ENCODE measurements at regions not wholly inside any gene's neighbourhood (a gene's known extent, or its start where the extent isn't known, plus 50 kb on each side); places are given as distances from the start of the nearest gene placed in this dataset.

- H3K36me3 Mint-ChIP-seq (ENCODE audit: low read depth) = no peaks in the 10 kb centered on the region
- no peaks in the 10 kb centered on the region for H3K4me1 Mint-ChIP-seq (ENCODE audit: low read depth)
- H3K9me3 Mint-ChIP-seq = no peaks in the 10 kb centered on the region
- intact Hi-C loops (cut with micrococcal nuclease) = no loop called here
- H3K4me3 Mint-ChIP-seq (ENCODE audit: low read depth) = no peak overlapping the region
- no peaks in the 10 kb centered on the region for H3K27me3 Mint-ChIP-seq (ENCODE audit: low read depth)
- DNase-seq (ENCODE audit: low spot score) = no peak
- H3K27ac Mint-ChIP-seq = no peak overlapping the region
Observed at GRCh38 chr21:28344985-28345384, 647.7 kb downstream of the LTN1 start.

- H3K4me3 Mint-ChIP-seq (ENCODE audit: low read depth) = no peak overlapping the region
- H3K9me3 Mint-ChIP-seq = no peaks in the 10 kb centered on the region
- intact Hi-C loops (cut with micrococcal nuclease) = no loop called here
- H3K36me3 Mint-ChIP-seq (ENCODE audit: low read depth) = no peaks in the 10 kb centered on the region
- DNase-seq (ENCODE audit: low spot score) = no peak
- no peak overlapping the region for H3K27ac Mint-ChIP-seq
- no peaks in the 10 kb centered on the region for H3K27me3 Mint-ChIP-seq (ENCODE audit: low read depth)
- no peaks in the 10 kb centered on the region for H3K4me1 Mint-ChIP-seq (ENCODE audit: low read depth)
Observed at GRCh38 chr21:28342212-28342810, 650.4 kb downstream of the LTN1 start.

- DNase-seq (ENCODE audit: low spot score) = no peak
- Mint-ChIP-seq H3K27me3 (ENCODE audit: low read depth) (no peaks in the 10 kb centered on the region), H3K36me3 (ENCODE audit: low read depth) (no peaks in the 10 kb centered on the region), H3K27ac (no peak overlapping the region), H3K9me3 (no peaks in the 10 kb centered on the region), H3K4me3 (ENCODE audit: low read depth) (no peak overlapping the region), H3K4me1 (ENCODE audit: low read depth) (no peaks in the 10 kb centered on the region)
- intact Hi-C loops (cut with micrococcal nuclease) = no loop called here
Observed at GRCh38 chr21:28339403-28339802, 653.3 kb downstream of the LTN1 start.

GRCh38 chr21:28338701-28339305 lies 653.9 kb downstream of the LTN1 start:
- intact Hi-C loops (cut with micrococcal nuclease) = no loop called here
- H3K9me3 Mint-ChIP-seq = no peaks in the 10 kb centered on the region
- H3K27me3 Mint-ChIP-seq (ENCODE audit: low read depth) = no peaks in the 10 kb centered on the region
- H3K4me1 Mint-ChIP-seq (ENCODE audit: low read depth) = no peaks in the 10 kb centered on the region
- H3K27ac Mint-ChIP-seq = no peak overlapping the region
- no peaks in the 10 kb centered on the region for H3K36me3 Mint-ChIP-seq (ENCODE audit: low read depth)
- no peak for DNase-seq (ENCODE audit: low spot score)
- H3K4me3 Mint-ChIP-seq (ENCODE audit: low read depth) = no peak overlapping the region

GRCh38 chr21:28337315-28337714 lies 655.4 kb downstream of the LTN1 start:
- no peaks in the 10 kb centered on the region for H3K27me3 Mint-ChIP-seq (ENCODE audit: low read depth)
- no peaks in the 10 kb centered on the region for H3K9me3 Mint-ChIP-seq

GRCh38 chr21:28336314-28336713 lies 656.4 kb downstream of the LTN1 start:
- no peak overlapping the region for H3K4me3 Mint-ChIP-seq (ENCODE audit: low read depth)
- H3K27ac Mint-ChIP-seq = no peak overlapping the region
- H3K4me1 Mint-ChIP-seq (ENCODE audit: low read depth) = no peaks in the 10 kb centered on the region
- intact Hi-C loops (cut with micrococcal nuclease) = no loop called here
- no peak for DNase-seq (ENCODE audit: low spot score)
- no peaks in the 10 kb centered on the region for H3K36me3 Mint-ChIP-seq (ENCODE audit: low read depth)
- no peaks in the 10 kb centered on the region for H3K9me3 Mint-ChIP-seq
- H3K27me3 Mint-ChIP-seq (ENCODE audit: low read depth) = no peaks in the 10 kb centered on the region

More at GRCh38 chr21:28337315-28337714, 655.4 kb downstream of the LTN1 start:
- no peaks in the 10 kb centered on the region for H3K36me3 Mint-ChIP-seq (ENCODE audit: low read depth)
- H3K4me1 Mint-ChIP-seq (ENCODE audit: low read depth) = no peaks in the 10 kb centered on the region
- H3K4me3 Mint-ChIP-seq (ENCODE audit: low read depth) = no peak overlapping the region
- no peak overlapping the region for H3K27ac Mint-ChIP-seq
- intact Hi-C loops (cut with micrococcal nuclease) = no loop called here
- no peak for DNase-seq (ENCODE audit: low spot score)

GRCh38 chr21:28334407-28334806 lies 658.3 kb downstream of the LTN1 start:
- no peaks in the 10 kb centered on the region for H3K27me3 Mint-ChIP-seq (ENCODE audit: low read depth)
- no peaks in the 10 kb centered on the region for H3K4me1 Mint-ChIP-seq (ENCODE audit: low read depth)
- H3K36me3 Mint-ChIP-seq (ENCODE audit: low read depth) = no peaks in the 10 kb centered on the region
- H3K9me3 Mint-ChIP-seq = no peaks in the 10 kb centered on the region
- H3K27ac Mint-ChIP-seq = no peak overlapping the region
- DNase-seq (ENCODE audit: low spot score) = no peak
- H3K4me3 Mint-ChIP-seq (ENCODE audit: low read depth) = no peak overlapping the region
- intact Hi-C loops (cut with micrococcal nuclease) = no loop called here

- Mint-ChIP-seq H3K27ac (no peak overlapping the region), H3K27me3 (ENCODE audit: low read depth) (no peaks in the 10 kb centered on the region), H3K4me3 (ENCODE audit: low read depth) (no peak overlapping the region), H3K36me3 (ENCODE audit: low read depth) (no peaks in the 10 kb centered on the region), H3K4me1 (ENCODE audit: low read depth) (no peaks in the 10 kb centered on the region), H3K9me3 (no peaks in the 10 kb centered on the region)
- intact Hi-C loops (cut with micrococcal nuclease) = no loop called here
- no peak for DNase-seq (ENCODE audit: low spot score)
Observed at GRCh38 chr21:28333578-28334075, 659.0 kb downstream of the LTN1 start.

- H3K4me3 Mint-ChIP-seq (ENCODE audit: low read depth) = no peak overlapping the region
- no peaks in the 10 kb centered on the region for H3K36me3 Mint-ChIP-seq (ENCODE audit: low read depth)
- no peaks in the 10 kb centered on the region for H3K9me3 Mint-ChIP-seq
- H3K4me1 Mint-ChIP-seq (ENCODE audit: low read depth) = no peaks in the 10 kb centered on the region
- no peaks in the 10 kb centered on the region for H3K27me3 Mint-ChIP-seq (ENCODE audit: low read depth)
- intact Hi-C loops (cut with micrococcal nuclease) = no loop called here
- H3K27ac Mint-ChIP-seq = no peak overlapping the region
- DNase-seq (ENCODE audit: low spot score) = no peak
Observed at GRCh38 chr21:28332796-28333195, 659.9 kb downstream of the LTN1 start.

- Mint-ChIP-seq H3K4me1 (ENCODE audit: low read depth) (no peaks in the 10 kb centered on the region), H3K27me3 (ENCODE audit: low read depth) (no peaks in the 10 kb centered on the region)
- intact Hi-C loops (cut with micrococcal nuclease) = no loop called here
Observed at GRCh38 chr21:28325618-28326017, 667.1 kb downstream of the LTN1 start.

GRCh38 chr21:28324690-28325089 lies 668.0 kb downstream of the LTN1 start:
- Mint-ChIP-seq H3K4me3 (ENCODE audit: low read depth) (no peak overlapping the region), H3K27ac (no peak overlapping the region), H3K4me1 (ENCODE audit: low read depth) (no peaks in the 10 kb centered on the region), H3K36me3 (ENCODE audit: low read depth) (no peaks in the 10 kb centered on the region), H3K27me3 (ENCODE audit: low read depth) (no peaks in the 10 kb centered on the region), H3K9me3 (no peaks in the 10 kb centered on the region)
- intact Hi-C loops (cut with micrococcal nuclease) = no loop called here
- DNase-seq (ENCODE audit: low spot score) = no peak

More at GRCh38 chr21:28325618-28326017, 667.1 kb downstream of the LTN1 start:
- no peak for DNase-seq (ENCODE audit: low spot score)
- Mint-ChIP-seq H3K4me3 (ENCODE audit: low read depth) (no peak overlapping the region), H3K36me3 (ENCODE audit: low read depth) (no peaks in the 10 kb centered on the region), H3K9me3 (no peaks in the 10 kb centered on the region), H3K27ac (no peak overlapping the region)

GRCh38 chr21:28317177-28317950 lies 675.3 kb downstream of the LTN1 start:
- intact Hi-C loops (cut with micrococcal nuclease) = no loop called here
- Mint-ChIP-seq H3K4me1 (ENCODE audit: low read depth) (no peaks in the 10 kb centered on the region), H3K27me3 (ENCODE audit: low read depth) (no peaks in the 10 kb centered on the region), H3K9me3 (peaks cover 4% of the 10 kb centered on the region), H3K36me3 (ENCODE audit: low read depth) (no peaks in the 10 kb centered on the region), H3K27ac (no peak overlapping the region), H3K4me3 (ENCODE audit: low read depth) (no peak overlapping the region)
- DNase-seq (ENCODE audit: low spot score) = no peak
